Keratinocyte (primary cell): ENCODE measurements at regions not wholly inside any gene's neighbourhood (a gene's known extent, or its start where the extent isn't known, plus 50 kb on each side); places are given as distances from the start of the nearest gene placed in this dataset.

Source experiments
- DNase-seq: peaks from one replicate; pipeline ENCODE4 v3.0.0-alpha.2; 2011; ENCODE audit warnings: low read depth, missing footprints, low spot score
- FAIRE-seq: peaks from 2 replicates; lab custom pipeline; 2011; peaks lifted over from hg19 to GRCh38; lab: Jason Lieb, UNC
- H2AFZ ChIP-seq: 2 replicates; pipeline ENCODE4 v1.6.0; 2012; ENCODE audit warnings: low read length, control low read depth, inconsistent platforms; ENCODE audit not compliant: control insufficient read depth
- H3K27ac ChIP-seq: 2 replicates; pipeline ENCODE4 v1.5.1; 2011; ENCODE audit warnings: low read length; ENCODE audit not compliant: control insufficient read depth, insufficient read depth
- H3K27me3 ChIP-seq: 3 replicates; pipeline ENCODE4 v1.6.0; 2011; ENCODE audit warnings: low read length; ENCODE audit not compliant: control insufficient read depth, insufficient read depth; ENCODE audit errors: extremely low read depth
- H3K36me3 ChIP-seq, 2 experiments: 2 replicates in 1 of 2; 3 replicates in 1 of 2; pipeline ENCODE4 v1.5.1; 2011; ENCODE audit warnings: low read length in 2 of 2, mild to moderate bottlenecking in 1 of 2; ENCODE audit not compliant: control insufficient read depth in 2 of 2, insufficient read depth in 2 of 2; ENCODE audit errors: extremely low read depth in 1 of 2
- H3K4me1 ChIP-seq: 3 replicates; pipeline ENCODE4 v1.5.1; 2011; ENCODE audit warnings: low read length; ENCODE audit not compliant: control insufficient read depth, insufficient read depth; ENCODE audit errors: extremely low read depth
- H3K4me2 ChIP-seq: 3 replicates; pipeline ENCODE4 v1.6.0; 2011; ENCODE audit warnings: low read depth, low read length; ENCODE audit not compliant: control insufficient read depth, insufficient read depth; ENCODE audit errors: extremely low read depth
- H3K4me3 ChIP-seq, 3 experiments: fragments of 200-600 bp in 1 of 3; sonication (generic) in 1 of 3; 2 replicates in 2 of 3; 3 replicates in 1 of 3; pipeline ENCODE4 v1.5.1; 2011 to 2016; ENCODE audit warnings: low read length in 3 of 3, mild to moderate bottlenecking in 3 of 3, control low read depth in 2 of 3, inconsistent platforms in 1 of 3, low read depth in 1 of 3, mixed read lengths in 1 of 3, mixed run types in 1 of 3, moderate library complexity in 1 of 3; ENCODE audit not compliant: control insufficient read depth in 2 of 3, insufficient read depth in 2 of 3; ENCODE audit errors: extremely low read depth in 1 of 3
- H3K79me2 ChIP-seq: 2 replicates; pipeline ENCODE4 v1.6.0; 2012; ENCODE audit warnings: low read length; ENCODE audit not compliant: control insufficient read depth, insufficient read depth
- H3K9ac ChIP-seq: 3 replicates; pipeline ENCODE4 v1.6.0; 2011; ENCODE audit warnings: low read length; ENCODE audit not compliant: control insufficient read depth, insufficient read depth; ENCODE audit errors: extremely low read depth
- H3K9me1 ChIP-seq: 3 replicates; pipeline ENCODE4 v1.6.0; 2011; ENCODE audit warnings: low read length; ENCODE audit not compliant: control insufficient read depth, insufficient read depth; ENCODE audit errors: extremely low read depth
- H3K9me3 ChIP-seq: 2 replicates; pipeline ENCODE4 v1.5.1; 2012; ENCODE audit warnings: low read depth, low read length; ENCODE audit not compliant: control insufficient read depth
- H4K20me1 ChIP-seq: 3 replicates; pipeline ENCODE4 v1.6.0; 2011; ENCODE audit warnings: low read length; ENCODE audit not compliant: control insufficient read depth, insufficient read depth; ENCODE audit errors: extremely low read depth
- EZH2 ChIP-seq: IDR thresholded peaks from one replicate; pipeline ENCODE4 v1.6.1; 2012; ENCODE audit warnings: inconsistent platforms, mild to moderate bottlenecking, low read length, moderate library complexity
- dilution Hi-C: fragments of 300-500 bp; cut with MboI; formaldehyde crosslinking; loops from one replicate; pipeline ENCODE4 v1.7.0; 2020; ENCODE audit warnings: low sequenced_read_pairs; ENCODE audit not compliant: extremely low pct_ligation_motif_present
- TF ChIP-seq, protein P1 (sequence below), 3 experiments: IDR thresholded peaks in 1 of 3; conservative IDR thresholded peaks in 1 of 3; optimal IDR thresholded peaks in 1 of 3; 2 replicates in 2 of 3; 3 replicates in 1 of 3; pipeline versions ENCODE3 to v1.5.1; 2011; ENCODE audit warnings: low read length in 3 of 3, mild to moderate bottlenecking in 3 of 3, moderate library complexity in 2 of 3, control low read depth in 1 of 3, inconsistent platforms in 1 of 3; ENCODE audit not compliant: insufficient read depth in 2 of 3; ENCODE audit errors: extremely low read depth in 1 of 3

DNA sequence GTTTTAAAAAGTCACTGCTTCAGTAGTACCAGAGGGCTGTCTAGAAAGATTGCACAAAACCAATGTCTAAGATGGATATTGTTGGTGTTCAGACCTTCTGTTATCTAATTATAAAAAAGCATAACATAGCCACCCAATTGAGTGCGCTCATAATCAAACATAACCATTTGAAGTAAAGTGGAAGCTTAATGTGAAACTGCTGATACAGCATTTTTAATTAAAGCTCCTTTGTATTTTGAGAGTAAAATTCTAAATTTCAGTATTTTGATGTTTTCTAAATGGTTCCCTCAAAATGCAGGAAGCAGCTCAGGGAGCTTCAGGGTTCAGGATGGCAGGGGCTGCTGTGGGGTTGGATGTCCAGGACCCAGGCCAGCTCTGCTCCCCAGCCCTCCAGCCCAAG, 291.8 kb upstream of the ZFP64 start:
- no peaks in the 10 kb centered on the region for H3K4me1 ChIP-seq
- no peak overlapping the region for H3K27ac ChIP-seq
- H4K20me1 ChIP-seq: no peaks in the 10 kb centered on the region
- H3K4me3 ChIP-seq: no peak overlapping the region
- no peak for TF ChIP-seq EZH2
- TF ChIP-seq, protein P1, sequence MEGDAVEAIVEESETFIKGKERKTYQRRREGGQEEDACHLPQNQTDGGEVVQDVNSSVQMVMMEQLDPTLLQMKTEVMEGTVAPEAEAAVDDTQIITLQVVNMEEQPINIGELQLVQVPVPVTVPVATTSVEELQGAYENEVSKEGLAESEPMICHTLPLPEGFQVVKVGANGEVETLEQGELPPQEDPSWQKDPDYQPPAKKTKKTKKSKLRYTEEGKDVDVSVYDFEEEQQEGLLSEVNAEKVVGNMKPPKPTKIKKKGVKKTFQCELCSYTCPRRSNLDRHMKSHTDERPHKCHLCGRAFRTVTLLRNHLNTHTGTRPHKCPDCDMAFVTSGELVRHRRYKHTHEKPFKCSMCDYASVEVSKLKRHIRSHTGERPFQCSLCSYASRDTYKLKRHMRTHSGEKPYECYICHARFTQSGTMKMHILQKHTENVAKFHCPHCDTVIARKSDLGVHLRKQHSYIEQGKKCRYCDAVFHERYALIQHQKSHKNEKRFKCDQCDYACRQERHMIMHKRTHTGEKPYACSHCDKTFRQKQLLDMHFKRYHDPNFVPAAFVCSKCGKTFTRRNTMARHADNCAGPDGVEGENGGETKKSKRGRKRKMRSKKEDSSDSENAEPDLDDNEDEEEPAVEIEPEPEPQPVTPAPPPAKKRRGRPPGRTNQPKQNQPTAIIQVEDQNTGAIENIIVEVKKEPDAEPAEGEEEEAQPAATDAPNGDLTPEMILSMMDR (optimal IDR thresholded peaks at IDR 0.05 in 1 of 3, IDR thresholded peaks at IDR 0.05 in 1 of 3, conservative IDR thresholded peaks at IDR 0.05 in 1 of 3; ENCODE audit: extremely low read depth in 1 of 3, insufficient read depth in 2 of 3, low read length in 3 of 3): no peak
- dilution Hi-C loops: no loop called here
- no peak for FAIRE-seq
- no peaks in the 10 kb centered on the region for H3K9me1 ChIP-seq
- no peak overlapping the region for H3K9ac ChIP-seq
- no peak overlapping the region for H2AFZ ChIP-seq
- H3K9me3 ChIP-seq: no peaks in the 10 kb centered on the region
- DNase-seq: no peak
- no peak overlapping the region for H3K4me2 ChIP-seq
- H3K79me2 ChIP-seq: no peaks in the 10 kb centered on the region
- H3K36me3 ChIP-seq: no peaks in the 10 kb centered on the region
- H3K27me3 ChIP-seq: no peaks in the 10 kb centered on the region

DNA sequence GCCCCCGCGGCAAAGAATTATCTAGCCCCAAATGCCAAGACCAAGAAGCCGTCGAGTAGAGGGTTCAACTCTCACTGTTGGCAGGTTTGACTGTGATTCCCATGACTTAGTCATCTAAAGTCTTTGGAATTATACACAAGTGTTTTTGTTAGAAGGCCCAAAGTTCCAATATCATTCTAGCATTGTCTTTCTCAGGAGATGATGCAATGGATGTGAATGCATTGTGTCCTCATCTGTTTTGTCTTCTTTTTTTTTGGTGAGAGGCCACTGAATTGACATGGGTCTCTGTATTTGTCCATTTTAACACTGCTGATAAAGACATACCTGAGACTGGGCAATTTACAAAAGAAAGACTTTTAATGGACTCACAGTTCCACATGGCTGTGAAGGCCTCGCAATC, 290.5 kb upstream of the ZFP64 start:
- H3K27ac ChIP-seq: no peak overlapping the region
- H3K9me3 ChIP-seq: no peaks in the 10 kb centered on the region
- H3K9me1 ChIP-seq: no peaks in the 10 kb centered on the region
- no peaks in the 10 kb centered on the region for H3K79me2 ChIP-seq
- H2AFZ ChIP-seq: no peak overlapping the region
- dilution Hi-C loops: no loop called here
- H3K36me3 ChIP-seq: no peaks in the 10 kb centered on the region
- DNase-seq: no peak
- TF ChIP-seq, protein P1 (optimal IDR thresholded peaks at IDR 0.05 in 1 of 3, IDR thresholded peaks at IDR 0.05 in 1 of 3, conservative IDR thresholded peaks at IDR 0.05 in 1 of 3; ENCODE audit: extremely low read depth in 1 of 3, insufficient read depth in 2 of 3, low read length in 3 of 3): no peak
- TF ChIP-seq EZH2: no peak
- no peak overlapping the region for H3K9ac ChIP-seq
- no peaks in the 10 kb centered on the region for H3K27me3 ChIP-seq
- no peak for FAIRE-seq
- H3K4me3 ChIP-seq: no peak overlapping the region
- H3K4me2 ChIP-seq: no peak overlapping the region
- no peaks in the 10 kb centered on the region for H4K20me1 ChIP-seq
- H3K4me1 ChIP-seq: no peaks in the 10 kb centered on the region
